Choroid plexus epithelial cell (primary cell): ENCODE measurements at regions not wholly inside any gene's neighbourhood (a gene's known extent, or its start where the extent isn't known, plus 50 kb on each side); places are given as distances from the start of the nearest gene placed in this dataset.
"Not testable (repeated sequence)": the region's sequence is repeated elsewhere in the genome, so short reads cannot be mapped to it uniquely, and the experiment has no call there.

Experiments used
- DNase-seq: peaks from one replicate; pipeline ENCODE4 v3.0.0-alpha.2; 2010; ENCODE audit warnings: low read depth
- H3K4me3 ChIP-seq: 2 replicates; pipeline ENCODE4 v1.5.1; 2011; ENCODE audit warnings: low read depth, mild to moderate bottlenecking, control low read depth, low read length, moderate library complexity
- TF ChIP-seq, protein P1 (sequence below): conservative IDR thresholded peaks from 2 replicates; pipeline ENCODE4 v1.5.1; 2011; ENCODE audit warnings: low read depth, mild to moderate bottlenecking, control low read depth, inconsistent platforms, low read length, moderate library complexity

DNA sequence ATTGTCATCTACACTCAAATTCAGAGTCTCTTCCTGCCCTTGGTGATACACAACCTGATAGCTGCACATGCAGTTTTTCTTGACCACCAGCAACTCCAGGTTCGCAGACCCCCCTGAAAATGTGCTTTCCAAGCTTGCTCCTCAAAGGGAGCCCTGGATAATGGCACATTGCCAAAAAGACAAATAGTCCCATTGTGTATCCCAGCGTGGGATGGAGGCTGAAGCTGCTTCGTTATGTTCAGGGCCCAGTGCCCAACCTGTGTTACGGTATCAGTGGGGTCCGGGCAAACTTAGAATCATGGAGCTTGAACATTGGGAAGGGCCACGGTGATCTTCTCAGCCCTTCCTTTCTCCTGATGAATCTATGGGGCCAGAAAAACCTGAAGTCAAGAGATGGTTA lies 173.0 kb downstream of the TEX29 start:
- TF ChIP-seq, protein P1, sequence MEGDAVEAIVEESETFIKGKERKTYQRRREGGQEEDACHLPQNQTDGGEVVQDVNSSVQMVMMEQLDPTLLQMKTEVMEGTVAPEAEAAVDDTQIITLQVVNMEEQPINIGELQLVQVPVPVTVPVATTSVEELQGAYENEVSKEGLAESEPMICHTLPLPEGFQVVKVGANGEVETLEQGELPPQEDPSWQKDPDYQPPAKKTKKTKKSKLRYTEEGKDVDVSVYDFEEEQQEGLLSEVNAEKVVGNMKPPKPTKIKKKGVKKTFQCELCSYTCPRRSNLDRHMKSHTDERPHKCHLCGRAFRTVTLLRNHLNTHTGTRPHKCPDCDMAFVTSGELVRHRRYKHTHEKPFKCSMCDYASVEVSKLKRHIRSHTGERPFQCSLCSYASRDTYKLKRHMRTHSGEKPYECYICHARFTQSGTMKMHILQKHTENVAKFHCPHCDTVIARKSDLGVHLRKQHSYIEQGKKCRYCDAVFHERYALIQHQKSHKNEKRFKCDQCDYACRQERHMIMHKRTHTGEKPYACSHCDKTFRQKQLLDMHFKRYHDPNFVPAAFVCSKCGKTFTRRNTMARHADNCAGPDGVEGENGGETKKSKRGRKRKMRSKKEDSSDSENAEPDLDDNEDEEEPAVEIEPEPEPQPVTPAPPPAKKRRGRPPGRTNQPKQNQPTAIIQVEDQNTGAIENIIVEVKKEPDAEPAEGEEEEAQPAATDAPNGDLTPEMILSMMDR: no peak
- no peak for DNase-seq
- no peak overlapping the region for H3K4me3 ChIP-seq

GRCh38 chr13:111494641-111495040 lies 174.2 kb downstream of the TEX29 start:
- TF ChIP-seq, protein P1: no peak
- DNase-seq: no peak
- no peak overlapping the region for H3K4me3 ChIP-seq

DNA sequence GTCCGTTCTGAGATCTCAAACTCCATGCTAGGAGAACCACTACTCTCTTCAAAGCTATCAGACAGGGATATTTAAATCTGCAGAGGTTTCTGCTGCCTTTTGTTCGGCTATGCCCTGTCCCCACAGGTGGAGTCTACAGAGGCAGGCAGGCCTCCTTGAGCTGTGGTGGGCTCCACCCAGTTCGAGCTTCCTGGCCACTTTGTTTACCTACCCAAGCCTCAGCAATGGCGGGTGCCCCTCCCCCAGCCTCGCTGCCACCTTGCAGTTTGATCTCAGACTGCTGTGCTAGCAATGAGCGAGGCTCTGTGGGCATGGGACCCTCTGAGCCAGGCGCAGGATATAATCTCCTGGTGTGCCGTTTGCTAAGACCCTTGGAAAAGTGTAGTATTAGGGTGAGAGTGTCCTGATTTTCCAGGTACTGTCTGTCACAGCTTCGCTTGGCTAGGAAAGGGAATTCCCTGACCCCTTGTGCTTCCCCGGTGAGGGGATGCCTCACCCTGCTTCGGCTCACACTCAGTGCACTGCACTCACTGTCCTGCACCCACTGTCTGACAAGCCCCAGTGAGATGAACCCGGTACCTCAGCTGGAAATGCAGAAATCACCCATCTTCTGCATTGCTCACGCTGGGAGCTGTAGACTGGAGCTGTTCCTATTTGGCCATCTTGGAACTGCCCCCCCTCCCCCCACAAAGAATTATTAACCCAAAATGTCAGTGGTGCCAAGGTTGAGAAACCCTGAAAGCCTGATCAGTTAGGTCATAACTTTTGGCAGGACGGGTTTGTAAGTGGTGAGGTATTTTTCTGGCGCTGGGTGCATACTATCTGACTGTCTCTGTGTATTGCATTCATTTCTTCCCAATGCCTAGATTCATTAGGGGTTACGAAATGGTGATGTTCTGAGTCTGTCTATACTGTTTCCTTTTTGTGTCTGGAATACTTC lies 181.4 kb downstream of the TEX29 start:
- not testable (repeated sequence) for H3K4me3 ChIP-seq, DNase-seq

DNA sequence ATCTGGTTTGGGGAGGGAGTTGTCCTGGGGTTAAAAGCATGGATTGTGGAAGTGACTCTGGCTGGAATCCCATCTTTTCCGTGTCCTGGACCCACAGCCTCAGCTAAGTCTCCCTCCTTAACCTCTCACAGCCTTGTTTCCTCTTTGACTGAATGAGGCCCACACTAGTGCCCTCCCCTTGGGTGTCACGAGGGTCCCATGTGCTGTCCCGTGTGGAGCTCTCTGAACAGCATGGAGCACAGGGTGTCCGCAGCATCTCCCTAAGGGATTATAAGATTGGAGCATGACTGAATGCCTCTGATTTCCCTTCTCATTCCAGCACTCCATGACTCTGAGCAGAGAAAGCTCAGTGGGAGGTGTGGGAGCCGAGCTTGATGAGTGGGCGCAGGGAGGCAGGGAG lies 182.5 kb downstream of the TEX29 start:
- DNase-seq: no peak
- no peak overlapping the region for H3K4me3 ChIP-seq
- TF ChIP-seq, protein P1: no peak

- TF ChIP-seq, protein P1: no peak
- no peak for DNase-seq
- no peak overlapping the region for H3K4me3 ChIP-seq
Measured at GRCh38 chr13:111503376-111503775, 182.9 kb downstream of the TEX29 start.

DNA sequence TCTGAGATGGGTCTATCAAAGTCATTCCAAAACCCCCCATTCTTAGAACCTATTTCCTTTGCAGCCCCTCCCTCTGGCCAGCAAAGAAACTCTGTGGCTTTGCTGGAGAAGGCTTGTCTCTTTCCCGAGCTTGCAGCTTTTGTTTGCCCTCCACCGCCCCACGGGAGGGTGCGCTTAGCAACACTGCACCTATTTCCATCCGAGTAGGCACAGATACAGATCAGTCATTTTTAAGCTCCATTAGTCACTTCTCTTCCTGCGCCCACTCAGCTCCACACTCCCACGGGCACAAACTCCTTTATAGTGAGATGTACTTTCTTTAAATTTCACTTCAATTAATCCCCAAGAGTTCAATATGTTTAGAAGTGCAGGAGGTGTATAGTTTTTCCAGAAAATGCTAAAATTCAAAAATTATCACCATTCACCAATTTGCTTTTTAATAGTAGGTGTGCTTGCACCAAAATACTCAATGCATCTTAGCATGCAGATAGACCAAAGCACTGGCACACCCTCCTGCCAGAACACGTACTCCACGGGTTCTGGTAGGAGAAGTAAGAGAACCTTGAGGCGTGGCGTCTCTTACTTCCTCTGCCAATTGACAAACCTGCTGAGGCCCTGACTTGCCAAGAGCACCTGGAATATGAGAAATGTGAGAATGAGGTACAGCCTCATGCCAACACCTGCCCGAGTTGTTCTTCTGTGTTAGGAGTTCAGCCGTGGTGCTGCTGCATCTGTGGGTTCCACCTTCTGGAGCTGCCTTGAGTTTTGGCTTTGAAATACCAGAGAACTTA lies 183.7 kb downstream of the TEX29 start:
- DNase-seq: no peak
- TF ChIP-seq, protein P1: no peak
- H3K4me3 ChIP-seq: no peak overlapping the region

DNA sequence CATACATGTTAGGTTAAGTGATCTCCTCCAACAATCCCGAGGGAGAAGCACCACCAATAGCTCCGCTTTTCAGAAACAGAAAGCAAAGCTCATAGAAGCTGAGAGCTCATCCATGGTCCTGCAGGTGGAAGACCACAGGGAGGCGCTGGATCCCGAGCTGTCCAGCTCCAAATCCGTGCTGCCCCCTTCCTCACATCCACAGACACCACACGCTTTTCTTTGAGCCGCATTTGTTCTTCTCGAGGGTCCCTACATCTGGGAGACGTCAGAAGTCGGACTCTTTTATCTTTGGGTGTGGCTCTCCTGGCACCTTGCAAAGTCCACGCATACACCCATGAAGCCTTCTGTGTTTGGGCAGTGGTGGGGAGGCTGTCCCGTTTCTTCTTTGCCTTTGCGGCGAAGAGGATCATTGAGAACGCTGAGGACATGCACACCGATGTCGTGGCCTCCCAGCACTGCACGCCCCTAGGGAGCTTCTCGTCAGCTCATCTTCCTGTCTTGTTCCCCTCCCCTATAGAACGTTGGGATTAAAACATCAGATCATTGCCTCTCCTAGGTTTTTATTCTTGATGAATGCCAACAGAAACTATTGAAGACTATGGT lies 184.8 kb downstream of the TEX29 start:
- H3K4me3 ChIP-seq: no peak overlapping the region
- DNase-seq: no peak
- TF ChIP-seq, protein P1: no peak
